ENCODE measurements at regions not wholly inside any gene's neighbourhood (a gene's known extent, or its start where the extent isn't known, plus 50 kb on each side); places are given as distances from the start of the nearest gene placed in this dataset.
"Not testable (repeated sequence)": the region's sequence is repeated elsewhere in the genome, so short reads cannot be mapped to it uniquely, and the experiment has no call there.

GRCh38 chr17:54201380-54201779 is 378.7 kb downstream of the KIF2B start:
- not testable (repeated sequence) for TF ChIP-seq CTCF (IDR thresholded peaks at IDR 0.05; ENCODE audit: low read depth, low read length); EZH2phosphoT487 (IDR thresholded peaks at IDR 0.05; ENCODE audit: low read depth)

Data from OCI-LY3 (cell line).